ENCODE measurements at regions not wholly inside any gene's neighbourhood (a gene's known extent, or its start where the extent isn't known, plus 50 kb on each side); places are given as distances from the start of the nearest gene placed in this dataset.
"Not testable (repeated sequence)": the region's sequence is repeated elsewhere in the genome, so short reads cannot be mapped to it uniquely, and the experiment has no call there.

DNA sequence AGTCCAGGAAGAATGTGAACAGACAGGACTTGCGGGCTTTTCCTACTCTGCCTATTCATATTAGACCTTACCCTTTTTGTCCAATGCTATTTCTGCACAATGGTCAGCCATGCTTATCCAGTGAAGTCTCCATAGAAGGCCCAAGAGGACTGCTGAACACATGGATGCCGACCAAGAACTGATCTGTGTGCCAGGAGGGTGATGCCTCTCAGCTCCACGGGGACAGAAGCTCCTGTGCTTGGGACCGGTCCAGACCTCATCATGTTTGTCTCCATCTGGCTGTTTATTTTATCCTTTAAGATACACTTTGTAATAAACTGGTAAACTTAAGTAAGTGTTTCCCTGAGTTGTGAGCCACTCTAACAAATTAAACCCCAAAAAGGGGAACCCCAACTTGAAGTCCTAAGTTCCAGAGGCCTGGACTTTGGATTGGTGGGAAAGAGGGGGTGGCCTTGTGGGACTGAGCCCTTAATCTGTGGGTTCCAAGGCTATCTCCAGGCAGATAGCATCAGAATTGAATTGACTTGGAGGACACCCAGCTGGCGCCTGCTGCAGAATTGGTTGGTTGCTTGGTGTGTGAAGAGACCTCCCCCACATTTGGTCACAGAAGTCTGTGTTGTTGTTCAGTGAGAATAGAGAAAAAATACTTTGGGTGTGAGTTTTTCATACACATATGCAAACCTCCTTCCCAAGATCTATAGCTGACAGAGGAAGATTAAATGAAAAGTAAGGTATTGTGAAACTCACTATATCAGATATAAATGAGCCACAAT is 57.9 kb upstream of the ANKH start:
- no peaks in the 10 kb centered on the region for H3K36me3 Mint-ChIP-seq
- TF ChIP-seq, protein P1, sequence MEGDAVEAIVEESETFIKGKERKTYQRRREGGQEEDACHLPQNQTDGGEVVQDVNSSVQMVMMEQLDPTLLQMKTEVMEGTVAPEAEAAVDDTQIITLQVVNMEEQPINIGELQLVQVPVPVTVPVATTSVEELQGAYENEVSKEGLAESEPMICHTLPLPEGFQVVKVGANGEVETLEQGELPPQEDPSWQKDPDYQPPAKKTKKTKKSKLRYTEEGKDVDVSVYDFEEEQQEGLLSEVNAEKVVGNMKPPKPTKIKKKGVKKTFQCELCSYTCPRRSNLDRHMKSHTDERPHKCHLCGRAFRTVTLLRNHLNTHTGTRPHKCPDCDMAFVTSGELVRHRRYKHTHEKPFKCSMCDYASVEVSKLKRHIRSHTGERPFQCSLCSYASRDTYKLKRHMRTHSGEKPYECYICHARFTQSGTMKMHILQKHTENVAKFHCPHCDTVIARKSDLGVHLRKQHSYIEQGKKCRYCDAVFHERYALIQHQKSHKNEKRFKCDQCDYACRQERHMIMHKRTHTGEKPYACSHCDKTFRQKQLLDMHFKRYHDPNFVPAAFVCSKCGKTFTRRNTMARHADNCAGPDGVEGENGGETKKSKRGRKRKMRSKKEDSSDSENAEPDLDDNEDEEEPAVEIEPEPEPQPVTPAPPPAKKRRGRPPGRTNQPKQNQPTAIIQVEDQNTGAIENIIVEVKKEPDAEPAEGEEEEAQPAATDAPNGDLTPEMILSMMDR (IDR thresholded peaks at IDR 0.05; ENCODE audit: unreplicated experiment): no peak
- peak overlapping the region; percentile 43 for H3K27ac Mint-ChIP-seq
- peaks cover 28% of the 10 kb centered on the region for H3K4me1 Mint-ChIP-seq
- H3K9me3 Mint-ChIP-seq: no peaks in the 10 kb centered on the region
- H3K4me3 Mint-ChIP-seq: no peak overlapping the region
- no peaks in the 10 kb centered on the region for H3K27me3 Mint-ChIP-seq (ENCODE audit: low read depth)
- DNase-seq (ENCODE audit: low spot score in 2 of 2, unreplicated experiment in 2 of 2): no peak

DNA sequence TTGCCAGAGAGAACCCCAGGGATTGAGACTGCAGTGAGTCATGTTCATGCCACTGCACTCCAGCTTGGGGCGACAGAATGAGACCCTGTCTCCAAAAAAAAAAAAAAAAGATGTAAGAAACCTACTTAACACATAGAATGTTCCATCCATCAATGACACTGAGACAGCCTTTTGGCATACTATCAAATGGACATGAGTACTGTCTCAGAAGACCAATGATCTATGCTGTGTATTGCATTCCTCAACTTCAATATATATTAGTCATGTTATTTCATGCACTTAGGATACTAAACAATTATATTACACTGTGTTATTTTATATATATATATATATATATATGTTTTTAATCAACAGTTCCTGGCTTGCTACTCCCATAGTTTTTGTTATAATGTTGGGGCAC is 57.1 kb upstream of the ANKH start:
- no peaks in the 10 kb centered on the region for H3K9me3 Mint-ChIP-seq
- no peak overlapping the region for H3K4me3 Mint-ChIP-seq
- no peak for DNase-seq (ENCODE audit: low spot score in 2 of 2, unreplicated experiment in 2 of 2)
- H3K27me3 Mint-ChIP-seq (ENCODE audit: low read depth): no peaks in the 10 kb centered on the region
- no peak overlapping the region for H3K27ac Mint-ChIP-seq
- peaks cover 31% of the 10 kb centered on the region for H3K4me1 Mint-ChIP-seq
- no peaks in the 10 kb centered on the region for H3K36me3 Mint-ChIP-seq
- TF ChIP-seq, protein P1 (IDR thresholded peaks at IDR 0.05; ENCODE audit: unreplicated experiment): no peak

DNA sequence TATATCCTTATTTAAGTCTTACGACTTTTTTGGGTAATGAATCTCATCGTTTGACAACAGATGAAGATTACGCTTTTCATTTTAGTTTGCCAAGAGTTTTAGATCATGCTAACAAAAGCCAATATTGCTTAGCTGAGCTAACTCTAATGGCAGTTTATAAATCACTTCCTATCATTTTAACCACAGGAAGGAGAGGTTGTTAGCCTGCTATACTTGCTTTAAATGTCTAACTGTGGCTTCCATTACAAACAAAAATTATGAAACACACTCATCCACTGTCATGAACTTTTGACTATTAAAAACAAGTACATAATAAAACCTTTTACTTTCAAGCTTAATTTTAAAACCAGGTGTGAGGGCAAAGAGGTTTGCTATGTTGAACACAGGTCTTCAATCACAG is 53.7 kb upstream of the ANKH start:
- H3K4me1 Mint-ChIP-seq: peaks cover 31% of the 10 kb centered on the region
- DNase-seq (ENCODE audit: low spot score in 2 of 2, unreplicated experiment in 2 of 2): no peak
- H3K4me3 Mint-ChIP-seq: no peak overlapping the region
- TF ChIP-seq, protein P1 (IDR thresholded peaks at IDR 0.05; ENCODE audit: unreplicated experiment): no peak
- H3K27me3 Mint-ChIP-seq (ENCODE audit: low read depth): peaks cover 2% of the 10 kb centered on the region
- H3K27ac Mint-ChIP-seq: no peak overlapping the region
- H3K9me3 Mint-ChIP-seq: no peaks in the 10 kb centered on the region
- H3K36me3 Mint-ChIP-seq: no peaks in the 10 kb centered on the region

DNA sequence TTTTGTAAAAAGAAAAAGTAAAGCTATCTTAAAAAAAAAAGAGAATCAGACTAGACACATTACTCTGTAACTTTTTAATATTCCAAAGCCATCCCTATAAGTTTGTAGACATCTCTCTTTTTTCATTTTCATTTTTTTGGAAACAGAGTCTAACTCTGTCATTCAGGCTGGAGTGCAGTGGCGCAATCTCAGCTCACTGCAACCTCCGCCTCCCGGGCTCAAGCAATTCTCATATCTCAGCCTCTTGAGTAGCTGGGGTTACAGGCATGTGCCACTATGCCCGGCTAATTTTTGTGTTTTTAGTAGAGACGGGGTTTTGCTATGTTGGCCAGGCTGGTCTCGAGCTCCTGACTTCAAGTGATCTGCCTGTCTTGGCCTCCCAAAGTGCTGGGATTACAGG is 51.4 kb upstream of the ANKH start:
- not testable (repeated sequence) for H3K4me3 Mint-ChIP-seq; H3K9me3 Mint-ChIP-seq; H3K36me3 Mint-ChIP-seq; H3K27me3 Mint-ChIP-seq (ENCODE audit: low read depth); H3K27ac Mint-ChIP-seq; DNase-seq (ENCODE audit: low spot score in 2 of 2, unreplicated experiment in 2 of 2)
- peaks cover 35% of the 10 kb centered on the region for H3K4me1 Mint-ChIP-seq

DNA sequence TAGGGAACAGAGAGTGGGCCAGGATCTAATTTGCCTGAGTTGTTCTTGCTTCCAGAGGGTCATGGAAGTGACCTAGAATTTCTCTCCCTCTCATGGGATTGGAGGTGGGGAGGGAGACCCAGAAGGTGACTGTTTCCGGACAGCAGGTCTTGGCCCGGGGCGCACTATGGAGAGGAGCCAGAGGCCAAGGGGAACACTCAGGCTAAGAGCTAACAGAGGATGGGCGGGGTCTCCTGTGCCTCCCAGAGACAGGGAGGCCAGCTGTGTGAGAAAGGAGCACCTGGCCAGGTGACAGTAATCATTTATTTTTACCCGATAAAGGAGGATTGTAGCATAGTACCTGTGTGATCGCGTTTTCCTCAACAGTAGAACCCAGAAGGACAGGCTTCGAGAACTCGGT is 50.9 kb upstream of the ANKH start:
- no peak overlapping the region for H3K4me3 Mint-ChIP-seq
- H3K36me3 Mint-ChIP-seq: peaks cover 2% of the 10 kb centered on the region
- H3K27me3 Mint-ChIP-seq (ENCODE audit: low read depth): peaks cover 2% of the 10 kb centered on the region
- no peak overlapping the region for H3K27ac Mint-ChIP-seq
- H3K9me3 Mint-ChIP-seq: no peaks in the 10 kb centered on the region
- TF ChIP-seq, protein P1 (IDR thresholded peaks at IDR 0.05; ENCODE audit: unreplicated experiment): no peak
- H3K4me1 Mint-ChIP-seq: peaks cover 40% of the 10 kb centered on the region
- no peak for DNase-seq (ENCODE audit: low spot score in 2 of 2, unreplicated experiment in 2 of 2)

Measured in mesothelial cell of epicardium (in vitro differentiated cells).